IPS-18a (cell line): ENCODE measurements at regions not wholly inside any gene's neighbourhood (a gene's known extent, or its start where the extent isn't known, plus 50 kb on each side); places are given as distances from the start of the nearest gene placed in this dataset.

Experiments
- H3K27ac ChIP-seq: one replicate; pipeline ENCODE4 v1.5.1; 2013; ENCODE audit warnings: low read length
- H3K27me3 ChIP-seq: one replicate; pipeline ENCODE4 v1.6.1; 2013; ENCODE audit warnings: mild to moderate bottlenecking, low read length; ENCODE audit not compliant: control insufficient read depth, insufficient read depth
- H3K36me3 ChIP-seq: one replicate; pipeline ENCODE4 v1.6.1; 2013; ENCODE audit warnings: low read depth, low read length; ENCODE audit not compliant: control insufficient read depth
- H3K4me1 ChIP-seq: one replicate; pipeline ENCODE4 v1.6.1; 2013; ENCODE audit warnings: low read depth, low read length; ENCODE audit not compliant: control insufficient read depth
- H3K4me3 ChIP-seq: one replicate; pipeline ENCODE4 v1.5.1; 2013; ENCODE audit warnings: low read length
- H3K9ac ChIP-seq: one replicate; pipeline ENCODE4 v1.6.1; 2013; ENCODE audit warnings: mild to moderate bottlenecking, low read length, moderate library complexity
- H3K9me3 ChIP-seq: one replicate; pipeline ENCODE4 v1.6.1; 2013; ENCODE audit warnings: low read depth, low read length; ENCODE audit not compliant: control insufficient read depth

DNA sequence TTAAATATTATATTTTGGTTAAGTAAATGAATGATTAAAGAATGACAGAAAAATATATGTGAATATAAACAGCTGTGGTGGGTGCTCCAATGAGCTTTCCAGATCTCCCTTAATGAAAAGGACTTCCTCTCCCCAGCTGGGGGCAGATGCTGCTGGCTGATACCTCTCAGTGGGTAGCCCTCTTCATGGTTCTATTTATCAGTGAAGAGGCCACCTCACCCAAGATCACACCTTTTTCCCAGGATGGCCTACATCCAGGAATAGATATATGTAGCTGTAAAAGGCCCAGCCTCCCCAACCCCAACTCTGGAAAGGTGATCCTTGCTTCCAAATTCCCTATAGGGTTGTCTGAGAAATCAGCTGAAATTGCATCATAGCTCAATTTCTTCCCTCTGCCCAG is 135.2 kb upstream of the ACVR2A start:
- H3K36me3 ChIP-seq, result no peaks in the 10 kb centered on the region
- no peaks in the 10 kb centered on the region for H3K4me1 ChIP-seq
- no peak overlapping the region for H3K9ac ChIP-seq
- no peaks in the 10 kb centered on the region for H3K9me3 ChIP-seq
- H3K4me3 ChIP-seq, result no peak overlapping the region
- no peaks in the 10 kb centered on the region for H3K27me3 ChIP-seq
- H3K27ac ChIP-seq, result no peak overlapping the region

GRCh38 chr2:147703171-147703570 is 141.7 kb upstream of the ACVR2A start:
- no peaks in the 10 kb centered on the region for H3K4me1 ChIP-seq
- H3K4me3 ChIP-seq, result no peak overlapping the region
- no peak overlapping the region for H3K9ac ChIP-seq
- H3K27me3 ChIP-seq, result no peaks in the 10 kb centered on the region
- no peak overlapping the region for H3K27ac ChIP-seq
- no peaks in the 10 kb centered on the region for H3K36me3 ChIP-seq
- no peaks in the 10 kb centered on the region for H3K9me3 ChIP-seq

GRCh38 chr2:147698166-147698565 is 146.7 kb upstream of the ACVR2A start:
- H3K4me3 ChIP-seq, result no peak overlapping the region
- H3K36me3 ChIP-seq, result no peaks in the 10 kb centered on the region

GRCh38 chr2:147696426-147696825 is 148.4 kb upstream of the ACVR2A start:
- H3K27ac ChIP-seq, result no peak overlapping the region
- no peaks in the 10 kb centered on the region for H3K9me3 ChIP-seq
- H3K4me1 ChIP-seq, result no peaks in the 10 kb centered on the region
- no peak overlapping the region for H3K9ac ChIP-seq
- H3K36me3 ChIP-seq, result no peaks in the 10 kb centered on the region
- H3K27me3 ChIP-seq, result no peaks in the 10 kb centered on the region
- no peak overlapping the region for H3K4me3 ChIP-seq

More at GRCh38 chr2:147698166-147698565, 146.7 kb upstream of the ACVR2A start:
- no peaks in the 10 kb centered on the region for H3K4me1 ChIP-seq
- no peaks in the 10 kb centered on the region for H3K27me3 ChIP-seq
- H3K27ac ChIP-seq, result no peak overlapping the region
- no peak overlapping the region for H3K9ac ChIP-seq
- H3K9me3 ChIP-seq, result no peaks in the 10 kb centered on the region

DNA sequence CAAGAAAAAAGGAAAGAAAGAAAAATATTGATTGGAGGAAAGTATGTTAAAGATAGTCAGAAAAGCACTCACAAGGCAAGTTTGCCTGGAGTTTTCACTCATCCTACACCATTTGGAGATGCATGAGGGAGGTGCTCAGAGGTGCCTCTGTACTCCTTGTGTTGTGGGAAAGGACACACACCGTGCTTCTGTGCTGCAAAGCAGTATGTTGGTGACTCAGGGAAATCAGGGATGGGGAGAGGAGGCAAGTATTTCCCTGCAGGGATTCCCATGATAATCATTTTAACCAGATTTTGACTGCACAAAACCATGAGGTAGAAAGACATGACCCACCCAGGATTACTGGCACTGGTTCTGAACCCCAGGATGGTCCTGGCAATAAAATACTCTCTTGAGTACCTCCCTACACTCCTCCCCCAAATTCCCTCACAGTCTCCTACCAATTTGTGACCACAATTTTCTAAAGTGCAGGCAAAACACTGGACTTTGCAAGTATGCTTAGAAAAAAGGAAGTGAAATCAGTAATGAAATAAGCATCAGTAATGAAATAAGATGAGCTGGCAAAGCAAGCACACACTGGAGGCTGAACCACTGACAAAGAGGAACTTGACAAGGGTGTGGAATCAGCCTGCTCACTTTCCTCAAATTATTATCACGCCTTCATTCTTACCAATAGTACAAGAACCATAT is 155.5 kb upstream of the ACVR2A start:
- Histone ChIP-seq H3K27me3 (no peaks in the 10 kb centered on the region), H3K27ac (no peak overlapping the region)

DNA sequence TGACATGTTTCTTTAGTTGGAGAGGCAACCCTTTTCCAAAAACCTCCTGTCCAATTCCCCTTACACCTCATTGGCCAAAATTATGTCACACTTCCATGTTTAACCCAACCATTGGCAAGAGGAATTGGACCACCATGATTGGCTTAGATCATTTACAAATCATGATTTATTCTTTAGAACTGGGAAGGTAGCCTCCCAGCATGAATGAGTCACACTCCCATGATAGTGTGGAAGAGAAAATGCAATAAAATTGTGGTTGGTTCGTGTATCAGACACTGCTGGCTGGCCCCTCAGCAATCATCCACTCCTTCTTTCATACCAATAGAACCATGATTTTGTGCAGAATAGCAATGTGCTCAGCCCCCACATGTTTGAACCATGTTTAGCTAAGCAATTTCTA is 156.6 kb upstream of the ACVR2A start:
- no peaks in the 10 kb centered on the region for H3K36me3 ChIP-seq
- no peaks in the 10 kb centered on the region for H3K27me3 ChIP-seq
- H3K9ac ChIP-seq, result no peak overlapping the region
- H3K27ac ChIP-seq, result no peak overlapping the region
- H3K9me3 ChIP-seq, result peaks cover 4% of the 10 kb centered on the region
- peaks cover under 1% of the 10 kb centered on the region for H3K4me1 ChIP-seq
- H3K4me3 ChIP-seq, result no peak overlapping the region

More for the DNA sequence above, 155.5 kb upstream of the ACVR2A start:
- H3K9me3 ChIP-seq, result peaks cover 4% of the 10 kb centered on the region
- no peak overlapping the region for H3K9ac ChIP-seq
- no peaks in the 10 kb centered on the region for H3K36me3 ChIP-seq
- no peaks in the 10 kb centered on the region for H3K4me1 ChIP-seq
- no peak overlapping the region for H3K4me3 ChIP-seq

DNA sequence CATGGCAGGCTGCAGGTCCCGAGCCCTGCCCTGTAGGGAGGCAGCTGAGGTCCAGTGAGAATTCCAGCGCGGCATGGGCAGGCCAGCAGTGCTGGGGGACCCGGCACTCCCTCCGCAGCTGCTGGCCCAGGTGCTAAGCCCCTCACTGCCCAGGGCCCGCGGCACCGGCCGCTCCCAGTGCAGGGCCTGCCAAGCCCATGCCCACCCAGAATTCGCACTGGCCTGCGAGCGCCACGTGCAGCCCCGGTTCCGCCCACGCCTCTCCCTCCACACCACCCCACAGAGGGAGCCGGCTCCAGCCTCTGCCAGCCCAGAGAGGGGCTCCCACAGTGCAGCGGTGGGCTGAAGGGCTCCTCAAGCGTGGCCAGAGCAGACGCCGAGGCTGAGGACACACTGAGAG is 158.5 kb upstream of the ACVR2A start:
- H3K27ac ChIP-seq, result no peak overlapping the region
- no peaks in the 10 kb centered on the region for H3K27me3 ChIP-seq
- no peaks in the 10 kb centered on the region for H3K36me3 ChIP-seq
- no peak overlapping the region for H3K9ac ChIP-seq
- peaks cover 8% of the 10 kb centered on the region for H3K4me1 ChIP-seq
- H3K9me3 ChIP-seq, result peaks cover 4% of the 10 kb centered on the region
- H3K4me3 ChIP-seq, result no peak overlapping the region

GRCh38 chr2:147684903-147685302 is 159.9 kb upstream of the ACVR2A start:
- H3K9me3 ChIP-seq, result peaks cover 4% of the 10 kb centered on the region
- no peaks in the 10 kb centered on the region for H3K27me3 ChIP-seq
- no peak overlapping the region for H3K9ac ChIP-seq
- H3K36me3 ChIP-seq, result no peaks in the 10 kb centered on the region
- H3K27ac ChIP-seq, result no peak overlapping the region
- H3K4me3 ChIP-seq, result no peak overlapping the region
- peaks cover 8% of the 10 kb centered on the region for H3K4me1 ChIP-seq

DNA sequence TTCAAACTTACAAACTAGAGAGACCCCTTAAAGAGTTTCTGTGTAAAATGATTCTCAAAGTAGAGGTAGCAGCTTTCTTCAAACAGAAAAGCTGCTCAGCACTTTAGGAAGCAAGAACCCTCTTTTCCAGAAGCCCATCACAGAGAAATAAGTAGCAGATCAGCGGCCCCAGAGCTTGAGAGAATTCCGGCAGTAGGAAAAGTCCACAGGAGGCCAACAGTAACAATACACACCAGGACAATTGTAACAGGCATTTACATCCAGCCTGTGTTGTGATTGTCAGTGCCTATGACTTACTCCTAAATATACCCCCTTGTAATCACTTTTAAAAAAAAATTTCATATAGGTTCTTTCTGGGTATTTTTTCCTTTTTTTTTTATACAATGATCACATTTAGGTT is 161.4 kb upstream of the ACVR2A start:
- Histone ChIP-seq H3K9ac (no peak overlapping the region), H3K36me3 (no peaks in the 10 kb centered on the region), H3K4me1 (peaks cover 8% of the 10 kb centered on the region)

GRCh38 chr2:147681093-147681492 is 163.7 kb upstream of the ACVR2A start:
- peaks cover 8% of the 10 kb centered on the region for H3K4me1 ChIP-seq
- no peaks in the 10 kb centered on the region for H3K27me3 ChIP-seq
- no peak overlapping the region for H3K9ac ChIP-seq
- no peak overlapping the region for H3K4me3 ChIP-seq
- no peak overlapping the region for H3K27ac ChIP-seq
- H3K9me3 ChIP-seq, result no peaks in the 10 kb centered on the region
- H3K36me3 ChIP-seq, result no peaks in the 10 kb centered on the region

More for the DNA sequence above, 161.4 kb upstream of the ACVR2A start:
- Histone ChIP-seq H3K27ac (no peak overlapping the region), H3K9me3 (peaks cover 4% of the 10 kb centered on the region), H3K27me3 (no peaks in the 10 kb centered on the region), H3K4me3 (no peak overlapping the region)

DNA sequence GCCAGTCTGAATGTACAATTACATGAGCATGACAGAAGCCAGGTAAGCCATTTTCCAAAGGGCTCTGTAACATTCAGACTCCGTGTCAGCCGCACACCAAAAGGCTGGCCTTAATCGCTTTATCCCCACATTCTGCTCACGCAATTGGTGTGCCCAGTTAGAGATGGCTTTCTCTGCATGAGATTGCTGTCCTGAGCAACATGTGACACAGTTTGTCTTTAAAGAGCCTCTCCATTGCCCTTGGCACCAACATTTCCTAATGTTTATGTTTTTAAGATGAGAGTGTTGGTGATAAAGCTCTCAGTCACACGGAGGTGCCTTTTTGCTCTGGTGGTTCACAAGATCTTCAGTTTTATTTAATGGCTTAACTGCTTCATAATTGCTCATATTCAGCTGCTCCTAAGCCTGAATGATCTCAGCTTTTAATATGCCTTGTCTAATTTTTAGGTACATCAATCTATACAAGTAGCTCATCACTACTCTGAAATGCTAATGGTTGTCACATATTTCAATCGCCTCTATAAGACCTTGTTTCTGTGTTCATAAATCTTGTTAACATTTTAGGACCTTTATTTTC is 164.8 kb upstream of the ACVR2A start:
- Histone ChIP-seq H3K27ac (no peak overlapping the region), H3K4me3 (no peak overlapping the region), H3K9me3 (no peaks in the 10 kb centered on the region), H3K36me3 (no peaks in the 10 kb centered on the region), H3K27me3 (no peaks in the 10 kb centered on the region), H3K9ac (no peak overlapping the region), H3K4me1 (peaks cover 8% of the 10 kb centered on the region)
